ENCODE measurements at regions not wholly inside any gene's neighbourhood (a gene's known extent, or its start where the extent isn't known, plus 50 kb on each side); places are given as distances from the start of the nearest gene placed in this dataset.

GRCh38 chr2:39534095-39534711 lies 97.1 kb upstream of the MAP4K3 start:
- no peaks in the 10 kb centered on the region for H3K36me3 ChIP-seq (ENCODE audit: insufficient read depth, low read length, poor library complexity, severe bottlenecking)
- H3K4me1 ChIP-seq (ENCODE audit: insufficient read depth, low read length, poor library complexity, severe bottlenecking) = peaks cover 56% of the 10 kb centered on the region
- H3K27ac ChIP-seq (ENCODE audit: low read depth, low read length, poor library complexity, severe bottlenecking) = peak overlapping the region; percentile 10
- H3K27me3 ChIP-seq (replicated peaks; ENCODE audit: insufficient read depth, low read depth, low read length, poor library complexity) = no peaks in the 10 kb centered on the region
- ChIA-PET CTCF (no interaction called here), POLR2A (ENCODE audit: low non-redundant PET) (no interaction called here)
- TF ChIP-seq EZH2 (IDR thresholded peaks at IDR 0.05; ENCODE audit: borderline replicate concordance, low read depth, low read length, poor library complexity, severe bottlenecking) = no peak
- TF ChIP-seq CTCF (conservative IDR thresholded peaks at IDR 0.05; ENCODE audit: low read depth, low read length) = no peak
- intact Hi-C loops (cut with micrococcal nuclease; ENCODE audit: unreplicated experiment) = no loop called here
- DNase-seq (ENCODE audit: low spot score) = no peak
- H3K4me3 ChIP-seq (ENCODE audit: low read depth, low read length, poor library complexity, severe bottlenecking) = no peak overlapping the region
- no peaks in the 10 kb centered on the region for H3K9me3 ChIP-seq (ENCODE audit: low read depth, low read length, poor library complexity, severe bottlenecking)
- no TSS peak for BruUV-seq (replicated peaks)

- ChIA-PET POLR2A (ENCODE audit: low non-redundant PET) (no interaction called here), CTCF (interaction anchor here (0.6 kb wide), 1 partner anchor 127 kb away, joined by 4 read pairs; no protein-coding TSS in a partner anchor)
- no peak for DNase-seq (ENCODE audit: low spot score)
- no peak overlapping the region for H3K27ac ChIP-seq (ENCODE audit: low read depth, low read length, poor library complexity, severe bottlenecking)
- intact Hi-C loops (cut with micrococcal nuclease; ENCODE audit: unreplicated experiment) = no loop called here
- no TSS peak for BruUV-seq (replicated peaks)
- H3K9me3 ChIP-seq (ENCODE audit: low read depth, low read length, poor library complexity, severe bottlenecking) = no peaks in the 10 kb centered on the region
- no peak for TF ChIP-seq CTCF (conservative IDR thresholded peaks at IDR 0.05; ENCODE audit: low read depth, low read length)
- no peak for TF ChIP-seq EZH2 (IDR thresholded peaks at IDR 0.05; ENCODE audit: borderline replicate concordance, low read depth, low read length, poor library complexity, severe bottlenecking)
- no peak overlapping the region for H3K4me3 ChIP-seq (ENCODE audit: low read depth, low read length, poor library complexity, severe bottlenecking)
- no peaks in the 10 kb centered on the region for H3K27me3 ChIP-seq (replicated peaks; ENCODE audit: insufficient read depth, low read depth, low read length, poor library complexity)
- H3K4me1 ChIP-seq (ENCODE audit: insufficient read depth, low read length, poor library complexity, severe bottlenecking) = peaks cover 44% of the 10 kb centered on the region
- no peaks in the 10 kb centered on the region for H3K36me3 ChIP-seq (ENCODE audit: insufficient read depth, low read length, poor library complexity, severe bottlenecking)
Observed at GRCh38 chr2:39535636-39536185, 98.6 kb upstream of the MAP4K3 start.

GRCh38 chr2:39537150-39537549 lies 100.1 kb upstream of the MAP4K3 start:
- no TSS peak for BruUV-seq (replicated peaks)
- peaks cover 38% of the 10 kb centered on the region for H3K4me1 ChIP-seq (ENCODE audit: insufficient read depth, low read length, poor library complexity, severe bottlenecking)
- CTCF ChIA-PET = no interaction called here

More at GRCh38 chr2:39537150-39537549, 100.1 kb upstream of the MAP4K3 start:
- intact Hi-C loops (cut with micrococcal nuclease; ENCODE audit: unreplicated experiment) = no loop called here
- Histone ChIP-seq H3K27me3 (replicated peaks; ENCODE audit: insufficient read depth, low read depth, low read length, poor library complexity) (no peaks in the 10 kb centered on the region), H3K9me3 (ENCODE audit: low read depth, low read length, poor library complexity, severe bottlenecking) (no peaks in the 10 kb centered on the region), H3K27ac (ENCODE audit: low read depth, low read length, poor library complexity, severe bottlenecking) (no peak overlapping the region), H3K36me3 (ENCODE audit: insufficient read depth, low read length, poor library complexity, severe bottlenecking) (no peaks in the 10 kb centered on the region), H3K4me3 (ENCODE audit: low read depth, low read length, poor library complexity, severe bottlenecking) (no peak overlapping the region)
- POLR2A ChIA-PET (ENCODE audit: low non-redundant PET) = no interaction called here
- no peak for DNase-seq (ENCODE audit: low spot score)
- TF ChIP-seq EZH2 (IDR thresholded peaks at IDR 0.05; ENCODE audit: borderline replicate concordance, low read depth, low read length, poor library complexity, severe bottlenecking) (no peak), CTCF (conservative IDR thresholded peaks at IDR 0.05; ENCODE audit: low read depth, low read length) (no peak)

Measured in A673 (cell line).